GM18507 (cell line): ENCODE measurements at regions not wholly inside any gene's neighbourhood (a gene's known extent, or its start where the extent isn't known, plus 50 kb on each side); places are given as distances from the start of the nearest gene placed in this dataset.
"Not testable (repeated sequence)": the region's sequence is repeated elsewhere in the genome, so short reads cannot be mapped to it uniquely, and the experiment has no call there.

ENCODE experiments used
- DNase-seq: peaks from one replicate; pipeline ENCODE4 v3.0.0; 2011; ENCODE audit warnings: low read depth; ENCODE audit not compliant: insufficient read length; ENCODE audit errors: extremely low spot score
- FAIRE-seq: peaks from 2 replicates; lab custom pipeline; 2011; peaks lifted over from hg19 to GRCh38; lab: Jason Lieb, UNC

DNA sequence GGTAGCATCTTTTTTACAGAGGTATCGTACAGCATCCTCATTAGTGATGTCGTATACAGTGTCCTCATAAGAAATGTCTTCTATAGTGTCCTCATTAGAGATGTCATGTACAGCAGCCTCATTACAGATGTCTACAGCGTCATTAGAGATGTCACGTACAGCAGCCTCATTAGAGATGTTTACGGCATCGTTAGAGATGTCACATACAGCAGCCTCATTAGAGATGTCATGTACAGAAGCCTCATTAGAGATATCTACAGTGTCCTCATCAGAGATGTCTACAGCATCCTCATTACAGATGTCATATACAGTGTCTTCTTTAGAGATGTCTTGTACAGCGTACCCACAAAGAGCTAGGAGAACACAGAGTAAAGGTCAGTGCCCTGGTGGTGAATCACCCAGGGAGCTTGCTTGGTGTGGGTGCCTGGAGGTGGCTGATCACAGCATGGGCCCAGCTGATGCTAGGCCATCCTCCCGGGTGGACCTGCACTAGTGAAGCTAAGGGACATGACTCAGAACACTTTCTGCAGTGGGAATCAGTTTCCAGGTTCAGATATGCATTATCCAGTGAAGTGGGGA, 109.2 kb downstream of the IGLL1 start:
- FAIRE-seq (no peak), DNase-seq (no peak)

DNA sequence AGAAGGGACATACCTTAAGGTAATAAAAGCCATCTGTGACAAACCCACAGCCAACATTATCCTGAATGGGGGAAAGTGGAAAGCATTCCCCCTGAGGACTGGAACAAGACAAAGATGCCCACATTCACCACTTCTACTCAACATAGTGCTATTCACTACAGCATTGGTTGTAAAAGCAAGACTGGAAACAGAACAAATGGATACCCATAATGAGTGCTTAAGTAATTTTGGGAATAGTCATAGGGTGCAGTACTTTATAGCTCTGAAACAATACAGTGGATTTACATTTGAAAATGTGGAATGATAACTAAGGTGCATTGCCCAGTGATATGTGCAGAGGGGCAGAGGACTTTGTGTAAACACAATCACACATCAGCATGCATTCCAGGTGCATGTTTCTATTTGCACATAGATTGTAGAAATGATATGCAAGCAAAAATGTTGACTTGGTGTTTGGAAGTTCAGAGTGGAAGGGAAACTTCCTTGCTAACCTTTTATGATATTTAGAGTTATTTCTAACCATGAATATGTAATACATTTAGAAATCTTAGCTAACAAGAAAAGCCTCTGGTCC, 112.3 kb downstream of the IGLL1 start:
- no peak for FAIRE-seq
- no peak for DNase-seq

DNA sequence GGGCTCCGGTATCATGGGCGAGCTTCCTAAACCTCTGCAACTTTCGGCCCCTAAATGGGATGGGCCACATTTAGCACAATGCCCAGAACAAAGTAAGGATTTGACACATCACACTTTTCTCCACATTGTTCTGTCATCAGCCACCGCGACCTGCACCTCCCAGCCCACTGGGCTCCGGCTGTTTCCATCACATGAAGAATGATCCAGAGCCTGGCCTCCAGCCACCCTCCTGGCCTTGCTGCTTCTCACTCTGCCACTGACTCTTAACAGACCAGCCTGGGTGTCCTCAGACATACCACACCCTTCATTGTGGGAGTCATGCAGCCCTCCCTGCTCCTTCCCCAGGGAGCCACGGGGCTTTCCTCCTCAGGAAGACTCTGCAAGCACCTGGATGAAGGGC, 113.7 kb downstream of the IGLL1 start:
- DNase-seq (no peak), FAIRE-seq (no peak)

DNA sequence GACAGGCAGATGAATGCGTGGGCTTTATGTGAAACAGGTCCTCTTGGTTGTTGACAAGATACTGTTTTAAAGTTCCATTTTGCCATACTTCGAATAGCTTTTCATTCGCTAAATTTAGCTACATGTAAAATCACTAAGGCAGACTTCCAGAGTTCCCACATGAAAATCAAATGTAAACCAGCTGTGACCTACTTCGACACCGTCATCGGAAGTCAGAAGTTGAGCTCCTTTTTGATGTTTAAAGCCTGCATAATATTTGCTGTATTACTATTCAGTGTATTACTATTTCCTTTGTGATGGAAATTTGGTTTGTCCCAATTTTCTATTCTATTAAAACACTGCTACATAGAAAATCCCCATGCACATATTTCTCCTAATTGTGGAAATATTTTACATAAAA, 115.3 kb downstream of the IGLL1 start:
- FAIRE-seq, DNase-seq: not testable (repeated sequence)

DNA sequence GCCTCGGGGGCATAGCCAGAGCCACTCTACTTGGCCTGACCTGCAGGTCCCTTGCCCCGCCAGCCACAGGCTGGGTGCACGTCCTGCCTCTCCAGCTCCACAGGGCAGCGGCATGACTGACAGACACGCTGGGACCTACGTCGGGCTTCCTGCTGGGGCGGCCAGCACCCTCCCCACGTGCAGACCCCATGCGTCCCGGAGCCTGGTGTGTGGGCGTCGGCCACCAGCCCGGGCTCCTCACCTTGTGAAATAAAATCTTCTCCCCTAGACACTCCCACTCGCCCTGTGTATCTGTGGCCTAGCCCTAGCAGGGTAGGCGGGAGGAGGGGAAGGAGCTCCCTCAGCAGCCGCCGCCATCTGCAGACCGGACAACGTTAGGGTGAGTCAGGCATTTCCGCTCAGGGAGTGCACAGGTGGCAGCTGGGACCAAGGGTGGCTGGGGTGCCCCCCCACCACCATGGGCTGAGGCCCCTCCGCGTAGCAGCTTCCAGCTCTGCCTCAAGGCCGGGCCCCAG, 119.5 kb downstream of the IGLL1 start:
- DNase-seq, FAIRE-seq: not testable (repeated sequence)

DNA sequence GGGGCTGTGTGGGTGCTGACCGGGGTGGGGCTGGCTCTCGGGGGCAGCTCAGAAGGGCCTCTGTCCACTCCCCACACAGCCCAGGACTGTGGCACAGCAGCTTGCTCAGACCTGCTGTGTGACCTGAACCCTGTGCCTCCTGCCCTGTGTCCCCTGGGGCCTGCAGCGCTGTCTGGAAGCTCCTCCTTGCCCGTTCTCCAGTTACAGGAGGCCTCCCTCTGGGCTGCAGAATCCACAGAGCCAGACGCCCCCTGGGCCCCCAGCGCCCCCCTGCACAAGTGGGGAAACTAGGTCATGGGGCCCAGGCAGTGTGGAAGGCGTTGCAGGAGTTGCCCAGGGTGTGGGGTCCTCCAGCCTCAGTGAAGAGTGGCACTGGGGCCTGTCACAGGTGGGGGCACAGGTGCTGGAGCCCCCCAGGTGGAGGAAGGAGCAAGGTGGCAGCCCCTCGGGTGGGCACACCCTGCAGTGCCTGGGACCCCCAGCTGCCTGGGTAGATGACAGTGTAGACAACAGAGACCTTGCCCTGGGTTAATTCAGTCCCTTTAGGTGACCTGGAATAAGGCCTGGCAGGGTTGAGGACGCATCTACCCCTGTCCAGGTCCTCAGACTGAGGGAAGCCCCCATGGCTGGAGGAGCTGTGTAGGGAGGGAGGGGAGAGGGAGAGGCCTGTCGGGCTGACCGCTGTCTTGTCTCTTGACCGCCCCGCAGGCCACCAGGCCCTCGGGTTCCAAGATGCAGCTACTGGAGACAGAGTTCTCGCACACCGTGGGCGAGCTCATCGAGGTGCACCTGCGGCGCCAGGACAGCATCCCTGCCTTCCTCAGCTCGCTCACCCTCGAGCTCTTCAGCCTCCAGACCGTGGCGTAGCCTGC, 120.2 kb downstream of the IGLL1 start:
- FAIRE-seq, DNase-seq: not testable (repeated sequence)

DNA sequence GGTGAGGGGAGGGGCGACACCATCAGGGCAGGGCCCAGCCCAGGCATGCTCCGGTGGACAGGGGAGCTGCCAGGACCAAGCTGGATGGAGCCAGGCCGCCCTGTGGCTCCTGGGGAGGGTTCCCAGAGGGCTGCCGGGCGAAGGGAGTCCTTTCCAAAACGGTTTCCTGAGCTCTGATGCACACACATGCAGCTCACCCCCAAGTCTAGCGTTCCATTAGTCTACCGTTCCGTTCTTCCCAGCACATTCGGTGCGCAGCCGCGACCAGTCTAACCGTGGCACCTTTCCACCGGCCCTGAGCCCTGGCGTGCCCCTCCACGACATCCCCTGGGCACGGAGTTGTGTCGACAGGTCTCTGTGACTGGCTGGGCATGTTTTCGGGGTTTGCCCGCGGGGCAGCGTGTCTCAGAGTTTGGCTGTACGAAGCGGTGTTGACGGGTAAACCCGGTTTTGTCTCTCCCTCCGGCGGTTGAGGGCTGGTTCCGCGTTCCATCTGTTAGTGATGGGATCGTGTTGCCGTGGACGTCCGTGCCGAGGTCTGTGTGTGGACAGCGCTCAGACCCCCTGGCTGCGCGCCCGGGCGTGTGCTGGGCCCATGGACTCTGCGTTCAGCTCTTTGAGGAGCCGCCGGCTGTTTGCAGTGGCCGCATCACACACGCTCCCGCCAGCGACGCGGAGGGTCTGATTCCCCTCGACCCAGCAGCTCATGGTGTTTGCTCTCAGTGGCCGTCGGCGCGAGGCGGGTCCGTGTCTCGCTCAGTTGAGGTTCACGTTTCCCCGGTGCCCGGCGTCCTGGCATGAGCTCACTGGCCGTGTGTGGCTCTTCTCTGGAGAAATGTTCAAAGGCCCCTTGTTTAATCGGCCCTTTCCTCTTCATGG, 121.2 kb downstream of the IGLL1 start:
- no peak for DNase-seq
- no peak for FAIRE-seq

DNA sequence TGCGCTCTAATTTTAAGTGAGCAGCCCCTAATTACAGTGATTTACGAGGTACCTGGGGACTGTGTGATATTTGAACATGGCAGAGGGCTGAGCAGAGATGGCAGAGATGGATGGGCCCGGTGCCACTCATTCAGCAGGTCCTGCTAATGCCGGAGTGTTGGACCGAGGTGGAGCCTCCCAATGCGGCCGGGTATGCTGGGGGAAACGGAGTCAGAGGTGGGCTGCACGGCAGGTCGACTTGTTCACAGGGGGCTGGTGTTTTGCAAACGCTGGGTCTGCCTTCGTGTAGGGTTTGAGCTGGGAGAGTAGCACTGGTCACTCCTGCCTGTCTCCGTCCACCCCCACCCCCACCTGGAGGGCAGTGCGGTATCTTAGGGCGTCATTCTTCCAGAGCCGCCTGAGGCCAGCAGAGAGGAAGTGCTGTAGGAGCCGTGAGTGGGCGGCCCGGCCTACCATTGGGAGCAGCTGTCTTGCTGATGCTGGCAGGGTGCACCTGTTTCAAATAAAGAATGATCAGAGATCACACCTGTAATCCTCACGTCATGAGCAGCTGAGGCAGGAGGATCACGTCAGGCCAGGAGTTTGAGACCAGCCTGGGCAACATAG, 122.6 kb downstream of the IGLL1 start:
- FAIRE-seq (no peak), DNase-seq (no peak)

DNA sequence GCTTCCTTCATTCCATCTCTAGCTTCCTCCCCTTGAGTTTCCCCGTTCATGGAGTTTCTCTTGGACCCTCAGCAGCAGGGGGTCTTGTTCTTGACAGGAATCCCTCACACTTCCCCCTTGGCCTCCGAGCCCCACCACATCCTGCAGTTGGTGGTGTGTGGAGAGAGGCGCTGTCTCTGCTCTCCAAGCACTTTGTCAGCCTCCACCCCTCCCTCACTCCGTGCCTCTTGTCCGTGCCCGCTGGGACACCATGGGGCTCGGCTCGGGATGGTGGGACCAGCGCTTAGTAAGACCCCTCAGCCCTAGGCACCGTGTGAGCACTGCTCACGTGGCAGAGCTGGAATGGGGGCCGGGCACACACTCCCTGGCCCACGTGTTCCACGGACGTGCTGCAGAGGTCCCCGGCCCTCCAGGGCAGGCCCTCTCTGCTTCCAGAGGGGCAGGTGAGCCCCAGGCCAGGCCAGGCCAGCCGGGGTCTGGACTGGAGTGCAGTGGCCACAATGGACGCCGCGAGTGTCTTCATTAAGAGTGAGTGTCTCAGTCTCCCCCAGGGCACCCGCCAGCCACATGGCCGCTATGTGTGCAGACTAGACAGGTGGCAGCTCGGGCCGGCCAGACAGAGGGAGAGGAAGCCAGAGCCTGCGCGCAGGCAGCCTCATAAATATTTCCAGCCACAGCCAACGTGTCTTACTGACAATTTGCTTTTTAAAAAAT, 123.3 kb downstream of the IGLL1 start:
- not testable (repeated sequence) for FAIRE-seq, DNase-seq

DNA sequence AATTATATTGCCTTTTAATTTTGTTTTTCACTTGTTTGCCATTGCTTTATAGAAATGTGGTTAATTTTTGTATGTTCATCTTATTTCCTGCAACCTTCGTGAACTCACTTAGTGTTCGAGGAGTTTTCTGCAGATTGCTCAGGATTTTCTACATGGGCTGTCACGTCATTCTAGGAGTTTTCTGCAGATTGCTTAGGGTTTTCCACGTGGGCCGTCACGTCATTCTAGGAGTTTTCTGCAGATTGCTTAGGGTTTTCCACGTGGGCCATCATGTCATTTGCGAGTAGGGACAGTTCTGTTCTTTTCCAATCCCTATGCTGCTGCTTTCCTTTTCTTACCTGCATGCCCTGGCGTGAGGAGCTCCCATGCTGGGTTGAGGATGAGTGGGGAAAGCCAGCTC, 125.7 kb downstream of the IGLL1 start:
- not testable (repeated sequence) for DNase-seq, FAIRE-seq

DNA sequence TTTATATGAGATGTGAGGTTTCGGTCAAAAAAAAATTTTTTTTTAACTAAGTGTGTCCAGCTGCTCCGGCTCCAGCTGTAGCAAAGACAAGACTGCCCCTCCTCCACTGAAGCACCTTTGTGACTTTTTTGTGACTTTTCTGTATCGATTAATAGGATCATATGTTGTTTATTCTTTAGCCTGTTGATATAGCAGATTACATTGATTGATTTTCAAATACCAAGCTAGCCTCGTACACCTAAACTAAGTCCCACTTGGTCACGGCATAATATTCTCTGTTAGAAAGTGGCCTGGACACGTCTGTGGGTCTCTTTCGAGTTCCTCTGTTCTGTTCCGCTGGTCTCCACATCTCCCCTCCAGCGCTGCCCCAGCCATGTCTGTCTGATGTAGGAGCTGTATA, 126.8 kb downstream of the IGLL1 start:
- DNase-seq = no peak
- FAIRE-seq = no peak

DNA sequence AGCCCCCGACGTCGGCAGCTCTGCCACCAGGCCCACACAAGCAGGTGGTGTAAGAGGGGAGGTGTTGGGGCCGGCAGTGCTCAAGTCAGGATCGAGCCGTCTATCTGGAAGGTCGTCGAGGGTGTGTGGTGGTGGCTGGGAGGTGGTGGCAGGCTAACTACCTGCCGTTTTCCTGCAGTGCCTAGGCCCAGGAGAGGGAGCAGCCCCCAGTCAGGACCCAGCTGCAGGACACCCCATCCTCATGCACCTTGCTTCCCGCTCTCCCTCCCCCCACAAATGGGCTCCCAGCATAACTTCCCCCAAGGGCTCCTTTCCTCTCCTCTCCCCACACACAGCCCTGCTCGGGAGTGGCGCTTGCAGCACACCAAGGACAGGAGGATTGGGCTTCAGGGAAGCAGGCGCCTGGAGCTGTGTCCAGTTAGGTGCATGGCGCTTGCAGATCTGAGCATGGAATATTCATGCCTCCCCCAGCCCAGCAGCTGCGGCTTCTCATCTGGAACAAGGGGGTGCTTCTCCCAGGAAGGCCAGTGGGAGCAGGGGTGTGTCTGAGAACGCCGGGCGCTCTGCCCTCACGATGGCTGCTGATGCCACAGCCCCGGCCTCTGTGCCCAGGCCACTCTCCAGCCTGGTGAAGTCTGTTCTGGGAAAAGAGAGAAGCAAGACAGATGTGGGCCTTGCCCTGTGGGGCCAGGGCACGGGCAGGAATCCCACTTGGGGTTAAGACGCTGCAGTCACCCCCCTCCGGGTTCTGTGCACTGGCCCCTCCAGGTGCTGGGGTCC, 127.7 kb downstream of the IGLL1 start:
- FAIRE-seq = no peak
- no peak for DNase-seq

DNA sequence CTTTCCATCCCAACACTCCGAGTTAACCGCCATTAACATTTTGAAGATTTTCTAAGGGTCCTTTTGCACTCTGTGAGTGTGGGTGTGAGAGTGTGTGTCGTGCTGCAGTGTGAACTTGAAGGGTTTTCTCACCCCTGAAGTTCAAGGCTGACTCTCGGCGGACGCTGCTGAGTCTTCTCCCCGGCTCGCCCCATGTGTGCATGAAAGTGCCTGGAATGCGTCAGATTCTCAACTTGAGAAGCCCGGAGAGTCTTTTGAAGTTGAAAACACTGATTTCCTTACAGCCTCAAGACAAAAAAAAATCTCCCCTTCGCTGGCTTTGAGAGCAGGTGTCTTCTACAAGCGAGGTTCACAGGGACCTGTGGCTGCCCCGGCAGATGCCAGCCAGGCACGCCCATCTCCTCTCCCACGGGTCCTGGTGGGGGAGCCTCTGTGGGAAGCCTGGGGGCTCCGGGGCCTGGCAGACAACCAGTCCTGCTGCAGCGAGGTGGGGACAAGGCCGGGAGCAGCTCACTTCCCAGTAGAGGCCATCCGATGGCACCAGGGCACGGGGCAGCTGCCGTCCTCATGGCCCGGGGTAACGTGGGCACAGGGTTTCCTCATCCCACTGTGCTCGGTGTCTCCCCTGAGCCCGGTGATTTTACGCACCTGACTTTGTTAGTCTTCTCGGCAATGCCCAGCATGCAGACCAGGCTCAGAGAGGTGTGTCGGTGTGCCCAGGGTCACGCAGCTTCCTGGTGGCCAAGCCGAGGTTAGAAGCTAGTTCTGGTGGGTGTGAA, 128.4 kb downstream of the IGLL1 start:
- not testable (repeated sequence) for FAIRE-seq, DNase-seq

DNA sequence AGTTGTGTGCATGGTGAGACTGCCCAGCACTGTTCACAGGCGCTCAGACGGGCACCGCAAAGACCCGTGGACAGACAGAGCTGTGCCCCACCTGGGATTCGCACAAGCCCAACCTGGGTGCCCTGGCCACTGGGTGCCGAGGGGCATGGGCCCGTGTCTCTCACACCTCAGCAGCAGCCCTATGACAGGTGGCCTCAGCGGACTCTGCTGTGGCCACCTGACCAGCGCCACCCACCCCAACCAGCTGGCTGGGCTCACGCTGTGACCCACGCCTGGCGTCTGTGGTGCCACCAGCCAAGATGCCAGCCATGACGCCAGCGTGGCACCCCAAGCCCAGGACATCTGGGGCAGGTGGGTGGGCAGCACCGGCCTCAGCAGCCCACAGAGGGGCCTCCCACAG, 129.3 kb downstream of the IGLL1 start:
- not testable (repeated sequence) for FAIRE-seq, DNase-seq

DNA sequence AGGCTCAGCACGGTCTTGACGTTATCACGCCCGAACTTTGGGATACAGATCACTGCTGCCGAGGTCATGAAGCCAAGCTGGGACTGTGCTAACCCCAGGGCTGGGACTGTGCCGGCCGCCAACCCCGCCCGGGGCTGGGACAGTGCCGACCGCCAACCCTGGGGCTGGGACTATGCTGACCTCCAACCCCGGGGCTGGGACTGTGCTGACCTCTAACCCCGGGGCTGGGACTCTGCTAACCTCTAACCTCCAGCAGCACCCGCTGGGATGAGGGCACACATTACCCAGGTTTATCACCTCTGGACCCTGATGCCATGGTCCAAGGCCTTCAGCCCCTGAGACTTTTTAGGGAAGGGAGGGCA, 129.7 kb downstream of the IGLL1 start:
- no peak for FAIRE-seq
- no peak for DNase-seq

DNA sequence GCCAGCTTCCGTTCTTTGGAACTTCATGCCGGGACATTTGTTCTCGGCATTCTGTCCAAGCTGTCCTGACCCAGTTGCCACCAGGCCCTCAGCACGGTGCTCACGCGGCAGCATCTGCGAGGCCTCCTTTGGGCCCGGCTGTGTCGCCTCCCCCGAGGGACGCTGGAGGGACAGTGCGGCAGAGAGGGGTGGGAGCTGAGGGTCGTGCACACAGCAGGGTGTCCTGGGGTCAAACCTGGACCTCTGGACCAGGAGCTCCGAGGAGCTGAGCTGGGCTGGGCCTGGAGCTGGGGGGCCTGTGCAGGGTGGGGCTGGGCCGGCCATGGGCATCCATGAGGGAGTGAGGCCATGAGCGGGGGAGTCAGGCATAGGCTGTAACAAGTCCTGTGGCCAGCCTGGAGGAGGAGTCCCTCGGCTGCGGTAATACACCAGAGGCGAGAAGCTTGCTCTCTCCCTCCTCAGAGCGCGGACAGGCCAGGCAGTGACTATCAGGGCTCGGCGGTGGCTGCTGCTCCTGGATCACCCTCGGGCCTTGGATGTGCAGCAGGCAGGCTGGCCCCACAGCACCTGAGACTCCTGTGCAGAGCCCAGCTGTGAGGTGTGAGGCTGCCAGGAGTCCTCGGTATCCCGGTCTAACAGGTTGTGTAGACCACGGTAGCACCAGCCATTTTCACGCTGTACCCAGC, 130.2 kb downstream of the IGLL1 start:
- FAIRE-seq, DNase-seq: not testable (repeated sequence)
